ENCODE measurements at regions not wholly inside any gene's neighbourhood (a gene's known extent, or its start where the extent isn't known, plus 50 kb on each side); places are given as distances from the start of the nearest gene placed in this dataset.

- DNase-seq (ENCODE audit: low read depth) (peak; percentile 97), FAIRE-seq (peak; percentile 84)
- H3K9me3 ChIP-seq (ENCODE audit: insufficient read depth, low read depth, low read length), result peaks cover 3% of the 10 kb centered on the region
- Mint-ChIP-seq H3K36me3 (ENCODE audit: low read depth, unreplicated experiment) (no peaks in the 10 kb centered on the region), H3K9me3 (ENCODE audit: unreplicated experiment) (peaks cover 7% of the 10 kb centered on the region), H3K4me1 (ENCODE audit: low read depth, unreplicated experiment) (peaks cover 46% of the 10 kb centered on the region), H3K4me3 (ENCODE audit: unreplicated experiment) (no peak overlapping the region), H3K27ac (ENCODE audit: unreplicated experiment) (peak overlapping the region; percentile 82), H3K27me3 (ENCODE audit: low read depth, unreplicated experiment) (no peaks in the 10 kb centered on the region)
- no peak overlapping the region for H2AFZ ChIP-seq (ENCODE audit: low read depth, low read length)
- no peaks in the 10 kb centered on the region for H4K20me1 ChIP-seq (ENCODE audit: insufficient read depth, low read length)
- peak overlapping the region; percentile 52 for H3K4me2 ChIP-seq (ENCODE audit: low read length)
- no peaks in the 10 kb centered on the region for H3K79me2 ChIP-seq (ENCODE audit: insufficient read depth, low read length)
- peaks cover 3% of the 10 kb centered on the region for H3K27me3 ChIP-seq (ENCODE audit: insufficient read depth, low read length)
- peak overlapping the region; percentile 88 for H3K27ac ChIP-seq (ENCODE audit: low read depth, low read length)
- H3K4me3 ChIP-seq (ENCODE audit: insufficient read depth, low read depth, low read length), result no peak overlapping the region
- H3K9ac ChIP-seq (ENCODE audit: low read length), result peak overlapping the region; percentile 74
- TF ChIP-seq CTCF (IDR thresholded peaks at IDR 0.05; ENCODE audit: insufficient read depth, low read depth, low read length) (no peak), EZH2 (IDR thresholded peaks at IDR 0.05; ENCODE audit: insufficient read depth, low read length) (no peak)
- H3K36me3 ChIP-seq (ENCODE audit: insufficient read depth, low read length), result no peaks in the 10 kb centered on the region
- H3K4me1 ChIP-seq (ENCODE audit: insufficient read depth, low read length), result peaks cover 26% of the 10 kb centered on the region
Observed at GRCh38 chr20:11261533-11262000, 587.8 kb upstream of the JAG1 start.

DNA sequence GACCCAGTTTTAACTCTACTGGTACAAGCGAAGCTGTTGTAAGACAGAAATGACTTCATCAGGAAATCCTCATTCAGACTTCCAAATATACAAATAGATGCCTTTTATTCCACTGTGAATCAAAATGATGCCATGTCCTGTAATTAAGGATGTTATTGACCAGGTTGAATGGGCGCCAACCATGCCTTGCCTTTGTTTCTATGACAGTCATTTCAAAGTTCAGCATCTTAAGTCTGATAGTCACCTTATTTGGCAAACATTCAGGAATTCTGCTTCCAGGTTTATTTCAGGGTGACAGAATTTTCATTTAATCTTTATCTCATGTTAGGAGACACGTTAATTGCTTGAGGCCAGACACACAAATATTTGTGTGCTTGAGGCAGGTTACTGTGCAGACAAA is 592.8 kb upstream of the JAG1 start:
- Histone ChIP-seq H3K4me1 (ENCODE audit: insufficient read depth, low read length) (peaks cover 28% of the 10 kb centered on the region), H4K20me1 (ENCODE audit: insufficient read depth, low read length) (no peaks in the 10 kb centered on the region), H3K36me3 (ENCODE audit: insufficient read depth, low read length) (no peaks in the 10 kb centered on the region), H3K79me2 (ENCODE audit: insufficient read depth, low read length) (no peaks in the 10 kb centered on the region), H3K4me3 (ENCODE audit: insufficient read depth, low read depth, low read length) (no peak overlapping the region), H2AFZ (ENCODE audit: low read depth, low read length) (no peak overlapping the region), H3K27me3 (ENCODE audit: insufficient read depth, low read length) (peaks cover 10% of the 10 kb centered on the region), H3K4me2 (ENCODE audit: low read length) (peak overlapping the region; percentile 66), H3K9ac (ENCODE audit: low read length) (peak overlapping the region; percentile 48), H3K27ac (ENCODE audit: low read depth, low read length) (peak overlapping the region; percentile 84), H3K9me3 (ENCODE audit: insufficient read depth, low read depth, low read length) (no peaks in the 10 kb centered on the region)
- Mint-ChIP-seq H3K4me3 (ENCODE audit: unreplicated experiment) (no peak overlapping the region), H3K27me3 (ENCODE audit: low read depth, unreplicated experiment) (no peaks in the 10 kb centered on the region), H3K36me3 (ENCODE audit: low read depth, unreplicated experiment) (no peaks in the 10 kb centered on the region), H3K9me3 (ENCODE audit: unreplicated experiment) (no peaks in the 10 kb centered on the region), H3K27ac (ENCODE audit: unreplicated experiment) (peak overlapping the region; percentile 60), H3K4me1 (ENCODE audit: low read depth, unreplicated experiment) (peaks cover 60% of the 10 kb centered on the region)
- no peak for DNase-seq (ENCODE audit: low read depth)
- peak; percentile 39 for FAIRE-seq
- no peak for TF ChIP-seq EZH2 (IDR thresholded peaks at IDR 0.05; ENCODE audit: insufficient read depth, low read length)
- no peak for TF ChIP-seq CTCF (IDR thresholded peaks at IDR 0.05; ENCODE audit: insufficient read depth, low read depth, low read length)

DNA sequence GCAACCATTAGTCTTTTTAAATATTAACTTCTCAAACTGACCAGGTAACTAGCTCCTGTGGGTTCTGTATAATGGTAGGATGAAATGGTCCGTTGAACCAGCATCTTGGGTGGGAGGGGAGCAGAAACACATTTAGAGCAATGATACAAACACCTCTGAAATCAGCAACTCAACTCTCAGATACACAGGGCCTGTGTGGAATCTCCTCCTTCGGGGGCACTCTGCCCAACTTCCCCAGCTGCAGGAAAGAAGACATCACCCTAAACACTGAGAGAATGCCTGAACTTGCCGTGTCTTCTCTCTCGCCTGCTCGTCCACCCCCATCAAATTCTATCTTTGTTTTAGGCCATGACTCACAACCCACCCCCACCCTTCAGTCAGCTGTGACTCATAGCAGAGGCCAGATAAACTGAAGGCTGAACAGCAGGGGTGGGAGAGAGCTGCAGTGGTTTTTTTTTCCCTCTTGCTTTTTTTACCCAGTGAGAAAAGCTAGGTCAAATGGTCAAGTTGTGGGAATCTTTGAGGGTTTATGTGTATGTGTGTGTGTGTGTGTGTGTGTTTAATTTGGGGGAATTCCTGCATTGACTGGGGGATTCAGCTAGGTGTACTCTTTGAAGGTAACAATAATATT is 593.4 kb upstream of the JAG1 start:
- peaks cover 56% of the 10 kb centered on the region for H3K4me1 Mint-ChIP-seq (ENCODE audit: low read depth, unreplicated experiment)
- Histone ChIP-seq H3K4me3 (ENCODE audit: insufficient read depth, low read depth, low read length) (no peak overlapping the region), H3K27ac (ENCODE audit: low read depth, low read length) (peak overlapping the region; percentile 84), H3K9me3 (ENCODE audit: insufficient read depth, low read depth, low read length) (no peaks in the 10 kb centered on the region), H3K36me3 (ENCODE audit: insufficient read depth, low read length) (no peaks in the 10 kb centered on the region), H3K4me1 (ENCODE audit: insufficient read depth, low read length) (peaks cover 21% of the 10 kb centered on the region), H3K9ac (ENCODE audit: low read length) (peak overlapping the region; percentile 48), H3K27me3 (ENCODE audit: insufficient read depth, low read length) (peaks cover 12% of the 10 kb centered on the region), H3K4me2 (ENCODE audit: low read length) (peak overlapping the region; percentile 66), H4K20me1 (ENCODE audit: insufficient read depth, low read length) (no peaks in the 10 kb centered on the region), H2AFZ (ENCODE audit: low read depth, low read length) (no peak overlapping the region), H3K79me2 (ENCODE audit: insufficient read depth, low read length) (no peaks in the 10 kb centered on the region)
- H3K9me3 Mint-ChIP-seq (ENCODE audit: unreplicated experiment), result no peaks in the 10 kb centered on the region
- H3K4me3 Mint-ChIP-seq (ENCODE audit: unreplicated experiment), result no peak overlapping the region
- H3K27me3 Mint-ChIP-seq (ENCODE audit: low read depth, unreplicated experiment), result no peaks in the 10 kb centered on the region
- H3K27ac Mint-ChIP-seq (ENCODE audit: unreplicated experiment), result peak overlapping the region; percentile 60
- DNase-seq (ENCODE audit: low read depth) (peak; percentile 97), FAIRE-seq (peak; percentile 96)
- TF ChIP-seq EZH2 (IDR thresholded peaks at IDR 0.05; ENCODE audit: insufficient read depth, low read length) (no peak), CTCF (IDR thresholded peaks at IDR 0.05; ENCODE audit: insufficient read depth, low read depth, low read length) (no peak)
- H3K36me3 Mint-ChIP-seq (ENCODE audit: low read depth, unreplicated experiment), result no peaks in the 10 kb centered on the region
